H9 (cell line): ENCODE measurements at regions not wholly inside any gene's neighbourhood (a gene's known extent, or its start where the extent isn't known, plus 50 kb on each side); places are given as distances from the start of the nearest gene placed in this dataset.

ENCODE experiments used
- DNase-seq: peaks from one replicate; pipeline ENCODE4 v3.0.0-alpha.2; 2017
- H2AFZ ChIP-seq: one replicate; pipeline ENCODE4 v1.6.1; 2013; ENCODE audit warnings: mild to moderate bottlenecking, low read length, control low read depth, moderate library complexity
- H2AK5ac ChIP-seq: 2 replicates; pipeline ENCODE4 v1.6.1; 2013; ENCODE audit warnings: low read length, control low read depth, mixed read lengths; ENCODE audit not compliant: insufficient read length
- H2BK120ac ChIP-seq: one replicate; pipeline ENCODE4 v1.6.1; 2013; ENCODE audit warnings: low read depth, mild to moderate bottlenecking, low read length, control low read depth, inconsistent platforms; ENCODE audit not compliant: poor library complexity, severe bottlenecking
- H2BK12ac ChIP-seq: 2 replicates; pipeline ENCODE4 v1.6.1; 2013; ENCODE audit warnings: low read length, control low read depth, mixed read lengths, low read depth; ENCODE audit not compliant: insufficient read length
- H2BK15ac ChIP-seq: 2 replicates; pipeline ENCODE4 v1.6.1; 2013; ENCODE audit warnings: low read depth, low read length, control low read depth
- H2BK20ac ChIP-seq: one replicate; pipeline ENCODE4 v1.6.1; 2013; ENCODE audit warnings: low read depth, mild to moderate bottlenecking, low read length, control low read depth, inconsistent platforms; ENCODE audit not compliant: poor library complexity, severe bottlenecking
- H2BK5ac ChIP-seq: 2 replicates; pipeline ENCODE4 v1.6.1; 2013; ENCODE audit warnings: low read length, control low read depth, mixed read lengths; ENCODE audit not compliant: insufficient read length
- H3K14ac ChIP-seq: 2 replicates; pipeline ENCODE4 v1.6.1; 2013; ENCODE audit warnings: low read length, control low read depth; ENCODE audit not compliant: insufficient read depth
- H3K18ac ChIP-seq: 2 replicates; pipeline ENCODE4 v1.6.1; 2013; ENCODE audit warnings: low read depth, mild to moderate bottlenecking, mixed read lengths, low read length, control low read depth; ENCODE audit not compliant: insufficient read length
- H3K23ac ChIP-seq: 2 replicates; pipeline ENCODE4 v1.6.1; 2013; ENCODE audit warnings: low read length, control low read depth, mixed read lengths, low read depth; ENCODE audit not compliant: insufficient read length
- H3K23me2 ChIP-seq: 2 replicates; pipeline ENCODE4 v1.6.1; 2013; ENCODE audit warnings: low read depth, mild to moderate bottlenecking, mixed read lengths, low read length, control low read depth; ENCODE audit not compliant: insufficient read length, poor library complexity, severe bottlenecking
- H3K27ac ChIP-seq: 2 replicates; pipeline ENCODE4 v1.5.1; 2013; ENCODE audit warnings: low read length, control low read depth, mixed read lengths, low read depth; ENCODE audit not compliant: insufficient read length
- H3K27me3 ChIP-seq: 2 replicates; pipeline ENCODE4 v1.6.1; 2013; ENCODE audit warnings: low read length, control low read depth, inconsistent platforms; ENCODE audit not compliant: insufficient read depth
- H3K4ac ChIP-seq: 2 replicates; pipeline ENCODE4 v1.6.1; 2013; ENCODE audit warnings: low read depth, mild to moderate bottlenecking, control low read depth, inconsistent platforms, low read length, moderate library complexity
- H3K4me1 ChIP-seq: 2 replicates; pipeline ENCODE4 v1.6.1; 2013; ENCODE audit warnings: low read length, control low read depth, inconsistent platforms; ENCODE audit not compliant: insufficient read depth
- H3K4me2 ChIP-seq: 2 replicates; pipeline ENCODE4 v1.6.1; 2013; ENCODE audit warnings: low read length, control low read depth, mixed read lengths; ENCODE audit not compliant: insufficient read length, insufficient read depth
- H3K56ac ChIP-seq: 2 replicates; pipeline ENCODE4 v1.6.1; 2013; ENCODE audit warnings: low read depth, mild to moderate bottlenecking, mixed read lengths, low read length, control low read depth; ENCODE audit not compliant: insufficient read length
- H3K79me1 ChIP-seq: 2 replicates; pipeline ENCODE4 v1.6.1; 2013; ENCODE audit warnings: low read depth, mild to moderate bottlenecking, moderate library complexity, low read length, control low read depth, inconsistent platforms; ENCODE audit not compliant: insufficient read depth, poor library complexity, severe bottlenecking
- H3K79me2 ChIP-seq: 2 replicates; pipeline ENCODE4 v1.6.1; 2013; ENCODE audit warnings: low read length, control low read depth, inconsistent platforms; ENCODE audit not compliant: insufficient read depth
- H3K9ac ChIP-seq: 2 replicates; pipeline ENCODE4 v1.6.1; 2013; ENCODE audit warnings: low read length, control low read depth, mixed read lengths; ENCODE audit not compliant: insufficient read length; ENCODE audit errors: extremely low read depth
- H3K9me3 ChIP-seq: one replicate; pipeline ENCODE4 v1.6.1; 2013; ENCODE audit warnings: low read depth, low read length, inconsistent platforms; ENCODE audit not compliant: control insufficient read depth
- H3T11ph ChIP-seq: one replicate; pipeline ENCODE4 v1.6.1; 2013; ENCODE audit warnings: mild to moderate bottlenecking, low read length, control low read depth, inconsistent platforms
- H4K20me1 ChIP-seq: one replicate; pipeline ENCODE4 v1.6.1; 2013; ENCODE audit not compliant: control insufficient read depth, insufficient read length, insufficient read depth
- H4K5ac ChIP-seq: 2 replicates; pipeline ENCODE4 v1.6.1; 2013; ENCODE audit warnings: low read depth, mild to moderate bottlenecking, mixed read lengths, low read length, control low read depth; ENCODE audit not compliant: insufficient read length
- H4K8ac ChIP-seq: replicated peaks from 2 replicates; pipeline ENCODE4 v1.6.1; 2013; ENCODE audit warnings: low read length, control low read depth, mixed read lengths, low read depth; ENCODE audit not compliant: insufficient read length
- H4K91ac ChIP-seq: 2 replicates; pipeline ENCODE4 v1.6.1; 2013; ENCODE audit warnings: low read depth, mild to moderate bottlenecking, moderate library complexity, mixed read lengths, low read length, control low read depth; ENCODE audit not compliant: insufficient read length
- H3K27ac Mint-ChIP-seq, 3 experiments: 2 replicates in 2 of 3; 3 replicates in 1 of 3; pipeline ENCODE4 v1.8.0; 2020 to 2021; ENCODE audit warnings: mixed read lengths in 3 of 3, mild to moderate bottlenecking in 1 of 3, moderate library complexity in 1 of 3
- H3K27me3 Mint-ChIP-seq: 2 replicates; pipeline ENCODE4 v1.8.0; 2021; ENCODE audit warnings: low read depth, mild to moderate bottlenecking, moderate library complexity, mixed read lengths
- H3K36me3 Mint-ChIP-seq, 3 experiments: 2 replicates in 2 of 3; 3 replicates in 1 of 3; pipeline ENCODE4 v1.8.0; 2020 to 2021; ENCODE audit warnings: low read depth in 3 of 3, mixed read lengths in 3 of 3; ENCODE audit not compliant: insufficient read depth in 1 of 3
- H3K4me1 Mint-ChIP-seq, 2 experiments: 2 replicates each; pipeline ENCODE4 v1.8.0; 2020; ENCODE audit warnings: mixed read lengths in 2 of 2
- H3K4me3 Mint-ChIP-seq, 2 experiments: 2 replicates in 1 of 2; 3 replicates in 1 of 2; pipeline ENCODE4 v1.8.0; 2020 to 2021; ENCODE audit warnings: mild to moderate bottlenecking in 2 of 2, mixed read lengths in 2 of 2, moderate library complexity in 1 of 2
- H3K9me3 Mint-ChIP-seq, 2 experiments: 2 replicates in 1 of 2; 3 replicates in 1 of 2; pipeline ENCODE4 v1.8.0; 2020; ENCODE audit warnings: mild to moderate bottlenecking in 2 of 2, mixed read lengths in 2 of 2, moderate library complexity in 1 of 2
- CTCF ChIP-seq: fragments of 200-600 bp; sonication (generic); conservative IDR thresholded peaks from 3 replicates; pipeline ENCODE4 v1.8.0; 2021; ENCODE audit warnings: antibody characterized with exemption, mild to moderate bottlenecking
- WGBS: extraction: QIAGEN DNeasy Blood & Tissue Kit; methylation state at CpG from one replicate; pipeline ENCODE4 v1.1.7; 2013; ENCODE audit warnings: missing lambda C conversion rate, low lambda C conversion rate, mixed read lengths; ENCODE audit not compliant: insufficient read length; ENCODE audit errors: extremely low coverage; 5-methylcytosine and 5-hydroxymethylcytosine counted together

GRCh38 chr14:85052646-85053045 is 477.3 kb upstream of the FLRT2 start:
- Mint-ChIP-seq H3K27ac (no peak overlapping the region), H3K27me3 (no peaks in the 10 kb centered on the region), H3K4me1 (no peaks in the 10 kb centered on the region), H3K4me3 (no peak overlapping the region), H3K36me3 (peaks cover 18 to 34% (median 21%) of the 10 kb centered on the region in 3 experiments), H3K9me3 (peaks cover 33 to 36% of the 10 kb centered on the region in 2 experiments)
- no CpG with 5 or more reads among the region's 2 CpGs for WGBS
- no peak overlapping the region for H3K4me2 ChIP-seq
- H4K8ac ChIP-seq, result no peak overlapping the region
- no peak overlapping the region for H2AFZ ChIP-seq
- H3T11ph ChIP-seq, result no peak overlapping the region
- no peaks in the 10 kb centered on the region for H3K23me2 ChIP-seq
- no peak overlapping the region for H4K5ac ChIP-seq
- no peak overlapping the region for H3K14ac ChIP-seq
- no peaks in the 10 kb centered on the region for H3K27me3 ChIP-seq
- no peak overlapping the region for H2BK12ac ChIP-seq
- no peak overlapping the region for H3K18ac ChIP-seq
- no peak for DNase-seq
- no peaks in the 10 kb centered on the region for H3K79me1 ChIP-seq
- H3K9ac ChIP-seq, result no peak overlapping the region
- H3K9me3 ChIP-seq, result peaks cover 17% of the 10 kb centered on the region
- H3K4me1 ChIP-seq, result no peaks in the 10 kb centered on the region
- no peak overlapping the region for H3K27ac ChIP-seq
- H2BK120ac ChIP-seq, result no peak overlapping the region
- no peak for TF ChIP-seq CTCF
- H3K56ac ChIP-seq, result no peak overlapping the region
- no peak overlapping the region for H2BK15ac ChIP-seq
- H2BK20ac ChIP-seq, result no peak overlapping the region
- no peak overlapping the region for H3K4ac ChIP-seq
- H4K91ac ChIP-seq, result no peak overlapping the region
- H3K23ac ChIP-seq, result no peak overlapping the region
- H2AK5ac ChIP-seq, result no peak overlapping the region
- no peaks in the 10 kb centered on the region for H4K20me1 ChIP-seq
- H2BK5ac ChIP-seq, result no peak overlapping the region
- H3K79me2 ChIP-seq, result no peaks in the 10 kb centered on the region
